ENCODE measurements at regions not wholly inside any gene's neighbourhood (a gene's known extent, or its start where the extent isn't known, plus 50 kb on each side); places are given as distances from the start of the nearest gene placed in this dataset.

GRCh38 chr3:29145360-29145759 lies 135.5 kb upstream of the RBMS3 start:
- Histone ChIP-seq H3K36me3 (replicated peaks; ENCODE audit: control insufficient read depth, insufficient read depth, low read length) (no peaks in the 10 kb centered on the region), H3K27me3 (ENCODE audit: control insufficient read depth, insufficient read depth, low read length) (no peaks in the 10 kb centered on the region), H3K4me3 (ENCODE audit: insufficient read depth, low read depth, low read length) (no peak overlapping the region)
- no peak for DNase-seq

DNA sequence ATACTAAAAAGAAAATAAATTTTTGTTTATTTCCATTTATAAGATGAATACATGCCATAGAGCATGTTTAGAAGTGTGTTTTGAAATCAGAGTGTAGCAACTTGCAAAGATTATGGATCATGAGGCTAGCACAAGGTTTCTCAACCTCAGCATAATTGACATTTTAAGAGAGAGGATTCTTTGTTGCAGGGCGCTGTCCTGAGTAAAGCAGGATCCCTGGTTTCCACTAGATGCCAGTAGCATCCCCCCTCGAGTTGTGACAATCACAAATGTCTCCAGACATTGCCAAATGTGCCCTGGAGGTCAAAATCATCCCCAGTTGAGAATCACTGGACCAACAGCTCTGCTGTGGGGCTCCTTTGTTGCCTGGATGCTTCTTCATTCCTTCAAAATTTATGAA lies 128.5 kb upstream of the RBMS3 start:
- no peaks in the 10 kb centered on the region for H3K36me3 ChIP-seq (replicated peaks; ENCODE audit: control insufficient read depth, insufficient read depth, low read length)
- H3K27me3 ChIP-seq (ENCODE audit: control insufficient read depth, insufficient read depth, low read length) = no peaks in the 10 kb centered on the region
- H3K4me3 ChIP-seq (ENCODE audit: insufficient read depth, low read depth, low read length) = no peak overlapping the region
- DNase-seq = peak; percentile 10

DNA sequence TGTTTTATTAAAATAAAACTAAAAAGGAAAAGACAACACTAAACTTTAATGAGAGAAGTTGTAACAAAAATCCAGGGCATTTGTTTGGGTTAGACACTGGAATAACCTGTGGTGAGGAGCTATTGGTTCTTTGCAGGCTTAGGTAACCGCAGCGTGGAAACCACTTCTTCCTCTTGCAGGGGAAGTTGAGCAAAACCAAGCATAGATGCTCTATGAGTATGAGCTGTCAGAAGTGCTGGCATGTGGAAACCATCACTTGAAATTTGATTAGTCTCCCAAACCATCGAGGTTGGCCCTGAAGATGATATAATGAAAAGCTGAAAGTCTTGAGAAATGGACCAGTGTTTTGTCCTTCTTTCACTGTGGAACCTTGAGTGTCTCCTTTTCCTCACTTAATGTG lies 127.1 kb upstream of the RBMS3 start:
- DNase-seq = no peak
- Histone ChIP-seq H3K36me3 (replicated peaks; ENCODE audit: control insufficient read depth, insufficient read depth, low read length) (no peaks in the 10 kb centered on the region), H3K27me3 (ENCODE audit: control insufficient read depth, insufficient read depth, low read length) (no peaks in the 10 kb centered on the region), H3K4me3 (ENCODE audit: insufficient read depth, low read depth, low read length) (no peak overlapping the region)

DNA sequence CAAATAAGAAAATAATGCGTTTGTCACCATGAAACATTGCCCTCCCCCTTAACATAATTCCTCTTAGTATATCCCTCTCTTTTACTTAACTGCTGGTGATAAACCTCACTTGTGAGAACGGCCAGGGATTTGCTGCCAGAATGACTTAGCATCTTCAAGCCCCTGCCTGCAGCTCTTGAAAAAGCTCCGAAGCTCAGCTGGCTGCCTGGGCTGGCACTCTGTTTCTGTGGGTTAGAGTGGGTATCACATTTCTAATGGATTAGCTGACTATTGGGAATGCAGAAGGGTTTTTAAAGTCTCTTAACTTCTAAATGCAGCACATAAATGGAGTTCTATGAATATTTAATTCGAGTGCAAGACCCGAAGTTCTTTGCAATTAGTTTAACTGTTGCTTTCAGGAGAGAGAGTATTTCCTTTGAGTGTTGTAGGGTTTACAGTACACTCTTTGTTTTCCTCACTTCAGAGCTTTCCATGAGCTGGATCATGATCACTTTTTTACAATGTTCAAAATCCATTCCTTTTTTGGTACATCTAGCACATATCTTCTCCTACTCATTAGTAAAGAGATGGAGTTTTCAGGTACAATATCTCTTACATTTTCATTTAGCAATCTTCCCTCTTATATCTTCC lies 124.7 kb upstream of the RBMS3 start:
- Histone ChIP-seq H3K36me3 (replicated peaks; ENCODE audit: control insufficient read depth, insufficient read depth, low read length) (no peaks in the 10 kb centered on the region), H3K27me3 (ENCODE audit: control insufficient read depth, insufficient read depth, low read length) (no peaks in the 10 kb centered on the region), H3K4me3 (ENCODE audit: insufficient read depth, low read depth, low read length) (no peak overlapping the region)
- peak; percentile 10 for DNase-seq

GRCh38 chr3:29164825-29165224 lies 116.0 kb upstream of the RBMS3 start:
- Histone ChIP-seq H3K36me3 (replicated peaks; ENCODE audit: control insufficient read depth, insufficient read depth, low read length) (no peaks in the 10 kb centered on the region), H3K27me3 (ENCODE audit: control insufficient read depth, insufficient read depth, low read length) (no peaks in the 10 kb centered on the region), H3K4me3 (ENCODE audit: insufficient read depth, low read depth, low read length) (no peak overlapping the region)
- no peak for DNase-seq

GRCh38 chr3:29167180-29167579 lies 113.7 kb upstream of the RBMS3 start:
- no peak overlapping the region for H3K4me3 ChIP-seq (ENCODE audit: insufficient read depth, low read depth, low read length)
- H3K27me3 ChIP-seq (ENCODE audit: control insufficient read depth, insufficient read depth, low read length) = no peaks in the 10 kb centered on the region
- DNase-seq = no peak
- no peaks in the 10 kb centered on the region for H3K36me3 ChIP-seq (replicated peaks; ENCODE audit: control insufficient read depth, insufficient read depth, low read length)

GRCh38 chr3:29168081-29168480 lies 112.8 kb upstream of the RBMS3 start:
- Histone ChIP-seq H3K27me3 (ENCODE audit: control insufficient read depth, insufficient read depth, low read length) (no peaks in the 10 kb centered on the region), H3K4me3 (ENCODE audit: insufficient read depth, low read depth, low read length) (no peak overlapping the region), H3K36me3 (replicated peaks; ENCODE audit: control insufficient read depth, insufficient read depth, low read length) (no peaks in the 10 kb centered on the region)
- DNase-seq = no peak

DNA sequence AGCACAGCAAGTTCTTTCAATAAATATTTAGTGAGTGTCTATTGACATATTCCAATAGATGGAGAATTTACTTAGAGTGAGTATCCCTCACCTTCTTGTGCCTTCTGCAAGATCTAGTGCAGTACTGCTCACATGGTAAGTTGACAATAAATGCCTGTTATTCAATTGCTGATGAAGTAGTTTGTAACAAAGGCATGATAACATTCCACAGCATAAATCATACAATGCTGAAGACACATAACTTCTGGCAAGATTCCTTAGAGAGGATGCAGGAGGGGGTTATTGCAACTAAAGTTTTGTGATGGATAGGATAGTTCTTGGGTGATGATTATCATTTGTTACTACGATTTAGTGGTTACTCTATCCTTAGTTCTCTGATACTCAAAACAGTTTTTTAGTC lies 112.2 kb upstream of the RBMS3 start:
- Histone ChIP-seq H3K27me3 (ENCODE audit: control insufficient read depth, insufficient read depth, low read length) (no peaks in the 10 kb centered on the region), H3K4me3 (ENCODE audit: insufficient read depth, low read depth, low read length) (no peak overlapping the region), H3K36me3 (replicated peaks; ENCODE audit: control insufficient read depth, insufficient read depth, low read length) (no peaks in the 10 kb centered on the region)
- DNase-seq = no peak

- no peaks in the 10 kb centered on the region for H3K27me3 ChIP-seq (ENCODE audit: control insufficient read depth, insufficient read depth, low read length)
- no peak for DNase-seq
- no peaks in the 10 kb centered on the region for H3K36me3 ChIP-seq (replicated peaks; ENCODE audit: control insufficient read depth, insufficient read depth, low read length)
- H3K4me3 ChIP-seq (ENCODE audit: insufficient read depth, low read depth, low read length) = no peak overlapping the region
Measured at GRCh38 chr3:29169451-29169850, 111.4 kb upstream of the RBMS3 start.

- H3K27me3 ChIP-seq (ENCODE audit: control insufficient read depth, insufficient read depth, low read length) = no peaks in the 10 kb centered on the region
- no peaks in the 10 kb centered on the region for H3K36me3 ChIP-seq (replicated peaks; ENCODE audit: control insufficient read depth, insufficient read depth, low read length)
- no peak overlapping the region for H3K4me3 ChIP-seq (ENCODE audit: insufficient read depth, low read depth, low read length)
- DNase-seq = no peak
Measured at GRCh38 chr3:29171043-29171990, 109.6 kb upstream of the RBMS3 start.

DNA sequence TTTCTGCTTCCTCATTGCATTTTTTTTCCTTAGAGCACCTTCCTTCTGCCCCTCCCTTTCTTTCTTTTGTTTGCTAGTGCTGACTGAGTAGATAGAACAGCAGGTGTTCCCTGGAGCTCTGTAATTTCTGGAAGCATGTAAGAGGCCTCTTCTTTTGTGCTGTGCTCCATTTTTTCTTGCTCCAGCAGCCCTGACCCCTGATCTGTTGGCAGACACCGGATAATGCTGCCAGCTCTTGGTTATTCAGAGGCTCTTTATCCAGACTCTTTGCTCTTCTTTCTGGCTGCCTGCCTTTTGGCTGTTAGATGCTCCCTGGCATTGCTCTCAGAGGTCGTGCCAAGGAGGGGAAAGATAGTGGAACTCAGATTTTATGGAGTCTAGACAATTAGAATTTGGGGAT lies 104.4 kb upstream of the RBMS3 start:
- Histone ChIP-seq H3K36me3 (replicated peaks; ENCODE audit: control insufficient read depth, insufficient read depth, low read length) (no peaks in the 10 kb centered on the region), H3K4me3 (ENCODE audit: insufficient read depth, low read depth, low read length) (no peak overlapping the region), H3K27me3 (ENCODE audit: control insufficient read depth, insufficient read depth, low read length) (no peaks in the 10 kb centered on the region)
- peak; percentile 26 for DNase-seq

DNA sequence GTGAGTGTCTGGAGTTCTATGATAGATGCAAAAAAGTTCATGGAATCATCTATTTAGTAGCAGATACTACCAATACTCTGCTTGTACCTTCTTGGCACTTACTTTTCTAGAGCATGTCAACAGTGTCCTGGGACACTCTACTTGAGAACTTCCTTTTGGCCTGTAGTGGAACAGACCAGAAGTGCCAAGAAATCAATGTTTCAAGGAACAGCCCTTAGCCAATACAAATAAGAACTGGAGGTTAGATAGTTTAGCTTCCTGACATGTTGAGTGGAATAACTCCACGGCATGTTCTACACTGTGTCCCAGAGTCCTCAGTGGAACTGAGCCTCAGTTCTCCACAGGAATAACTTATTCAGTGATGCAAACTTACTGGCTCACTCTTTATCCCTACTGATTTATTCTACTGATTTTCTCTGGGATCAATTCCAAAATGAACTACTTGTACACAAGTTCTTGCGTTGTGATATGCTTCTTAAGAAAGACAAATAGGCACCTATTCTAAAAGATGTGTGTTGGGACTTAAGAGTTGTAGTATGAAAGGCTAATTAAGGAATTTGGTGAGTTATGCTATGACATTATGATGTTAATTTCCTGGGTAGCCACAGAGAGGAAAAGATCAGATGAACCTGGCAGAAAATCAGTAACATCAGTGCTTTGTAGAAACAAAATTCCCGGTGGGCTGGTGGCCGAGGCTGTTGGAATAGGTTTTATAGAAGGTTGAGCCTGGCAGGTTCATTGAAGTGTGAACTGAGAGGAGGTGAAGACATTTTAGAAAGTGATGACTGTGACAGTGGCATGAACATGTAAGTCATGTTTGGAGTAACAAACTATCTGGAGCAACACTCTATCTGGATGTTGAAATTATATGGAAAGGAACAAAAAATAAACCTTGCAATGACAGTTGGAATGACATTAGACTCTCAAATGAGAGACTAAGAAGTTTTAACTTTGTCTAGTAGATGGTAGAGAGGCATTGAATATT lies 101.8 kb upstream of the RBMS3 start:
- no peak overlapping the region for H3K4me3 ChIP-seq (ENCODE audit: insufficient read depth, low read depth, low read length)
- DNase-seq = no peak
- H3K27me3 ChIP-seq (ENCODE audit: control insufficient read depth, insufficient read depth, low read length) = no peaks in the 10 kb centered on the region
- H3K36me3 ChIP-seq (replicated peaks; ENCODE audit: control insufficient read depth, insufficient read depth, low read length) = no peaks in the 10 kb centered on the region

- no peak for DNase-seq
- Histone ChIP-seq H3K36me3 (replicated peaks; ENCODE audit: control insufficient read depth, insufficient read depth, low read length) (no peaks in the 10 kb centered on the region), H3K27me3 (ENCODE audit: control insufficient read depth, insufficient read depth, low read length) (no peaks in the 10 kb centered on the region), H3K4me3 (ENCODE audit: insufficient read depth, low read depth, low read length) (no peak overlapping the region)
Measured at GRCh38 chr3:29181149-29181780, 99.6 kb upstream of the RBMS3 start.

- Histone ChIP-seq H3K4me3 (ENCODE audit: insufficient read depth, low read depth, low read length) (no peak overlapping the region), H3K36me3 (replicated peaks; ENCODE audit: control insufficient read depth, insufficient read depth, low read length) (no peaks in the 10 kb centered on the region), H3K27me3 (ENCODE audit: control insufficient read depth, insufficient read depth, low read length) (no peaks in the 10 kb centered on the region)
- no peak for DNase-seq
Measured at GRCh38 chr3:29181872-29182271, 99.0 kb upstream of the RBMS3 start.

All from H7 (cell line).